SK-N-DZ (cell line): ENCODE measurements at regions not wholly inside any gene's neighbourhood (a gene's known extent, or its start where the extent isn't known, plus 50 kb on each side); places are given as distances from the start of the nearest gene placed in this dataset.
"Not testable (repeated sequence)": the region's sequence is repeated elsewhere in the genome, so short reads cannot be mapped to it uniquely, and the experiment has no call there.

ENCODE experiments used
- DNase-seq: peaks from one replicate; pipeline ENCODE4 v3.0.0-alpha.2; 2015; ENCODE audit warnings: low spot score

GRCh38 chr20:50445354-50446151 lies 64.6 kb upstream of the PTPN1 start:
- no peak for DNase-seq

- DNase-seq = no peak
Observed at GRCh38 chr20:50446351-50447101, 63.7 kb upstream of the PTPN1 start.

GRCh38 chr20:50447102-50447804 lies 62.9 kb upstream of the PTPN1 start:
- no peak for DNase-seq

- DNase-seq = no peak
Observed at GRCh38 chr20:50447817-50448216, 62.4 kb upstream of the PTPN1 start.

GRCh38 chr20:50448625-50449403 lies 61.4 kb upstream of the PTPN1 start:
- DNase-seq = not testable (repeated sequence)

- DNase-seq = no peak
Observed at GRCh38 chr20:50449738-50450492, 60.3 kb upstream of the PTPN1 start.

GRCh38 chr20:50450493-50450826 lies 59.7 kb upstream of the PTPN1 start:
- DNase-seq = no peak

- no peak for DNase-seq
Observed at GRCh38 chr20:50450881-50451752, 59.1 kb upstream of the PTPN1 start.

- not testable (repeated sequence) for DNase-seq
Observed at GRCh38 chr20:50451792-50452425, 58.3 kb upstream of the PTPN1 start.

GRCh38 chr20:50453533-50454244 lies 56.5 kb upstream of the PTPN1 start:
- DNase-seq = no peak

- not testable (repeated sequence) for DNase-seq
Observed at GRCh38 chr20:50455245-50455644, 54.9 kb upstream of the PTPN1 start.

GRCh38 chr20:50455656-50456451 lies 54.3 kb upstream of the PTPN1 start:
- DNase-seq = no peak

GRCh38 chr20:50456452-50457324 lies 53.5 kb upstream of the PTPN1 start:
- DNase-seq = no peak

- DNase-seq = no peak
Observed at GRCh38 chr20:50459124-50459918, 50.9 kb upstream of the PTPN1 start.

- DNase-seq = no peak
Observed at GRCh38 chr20:50460115-50460607, 50.0 kb upstream of the PTPN1 start.
